A673 (cell line): ENCODE measurements at regions not wholly inside any gene's neighbourhood (a gene's known extent, or its start where the extent isn't known, plus 50 kb on each side); places are given as distances from the start of the nearest gene placed in this dataset.

Source experiments
- BruUV-seq: library from RNA; stranded (reverse); fragments of 400-500 nt; replicated peaks from 2 replicates; lab custom pipeline; 2021; lab: Mats Ljungman, UMichigan
- CTCF ChIA-PET: fragments of 300-600 bp; sonication (Branson Sonifier 250); formaldehyde crosslinking; loops from one replicate; lab custom pipeline; 2022; ENCODE audit warnings: antibody characterized with exemption; lab: Charles Lee
- POLR2A ChIA-PET: fragments of 300-600 bp; sonication (Branson Sonifier 250); formaldehyde crosslinking; loops from one replicate; lab custom pipeline; 2022; ENCODE audit warnings: antibody characterized with exemption; ENCODE audit not compliant: low non-redundant PET; lab: Charles Lee
- DNase-seq: peaks from one replicate; pipeline ENCODE4 v3.0.0-alpha.2; 2015; ENCODE audit warnings: low spot score
- H3K27ac ChIP-seq: fragments of 200-600 bp; sonication (generic); 2 replicates; pipeline ENCODE4 v1.5.1; 2016; ENCODE audit warnings: mixed run types, low read depth, mild to moderate bottlenecking, mixed read lengths, antibody characterized with exemption, low read length; ENCODE audit not compliant: poor library complexity, severe bottlenecking
- H3K27me3 ChIP-seq: fragments of 200-600 bp; sonication (generic); replicated peaks from 2 replicates; pipeline ENCODE4 v1.6.1; 2017; ENCODE audit warnings: mixed run types, low read depth, mild to moderate bottlenecking, mixed read lengths, antibody characterized with exemption, low read length; ENCODE audit not compliant: insufficient read depth, poor library complexity
- H3K36me3 ChIP-seq: fragments of 200-600 bp; sonication (generic); 2 replicates; pipeline ENCODE4 v1.6.1; 2016; ENCODE audit warnings: mixed run types, mild to moderate bottlenecking, mixed read lengths, antibody characterized with exemption, low read length; ENCODE audit not compliant: insufficient read depth, poor library complexity, severe bottlenecking
- H3K4me1 ChIP-seq: fragments of 200-600 bp; sonication (generic); 2 replicates; pipeline ENCODE4 v1.6.1; 2017; ENCODE audit warnings: mixed run types, mild to moderate bottlenecking, mixed read lengths, antibody characterized with exemption, low read length; ENCODE audit not compliant: insufficient read depth, poor library complexity, severe bottlenecking
- H3K4me3 ChIP-seq: fragments of 200-600 bp; sonication (generic); 2 replicates; pipeline ENCODE4 v1.5.1; 2016; ENCODE audit warnings: low read depth, mixed run types, mild to moderate bottlenecking, mixed read lengths, low read length; ENCODE audit not compliant: poor library complexity, severe bottlenecking
- H3K9me3 ChIP-seq: fragments of 200-600 bp; sonication (generic); 2 replicates; pipeline ENCODE4 v1.6.1; 2016; ENCODE audit warnings: mixed run types, low read depth, mild to moderate bottlenecking, mixed read lengths, antibody characterized with exemption, low read length; ENCODE audit not compliant: poor library complexity, severe bottlenecking
- EZH2 ChIP-seq: fragments of 200-600 bp; sonication (generic); IDR thresholded peaks from 2 replicates; pipeline ENCODE4 v1.6.1; 2017; ENCODE audit warnings: borderline replicate concordance, low read depth, mild to moderate bottlenecking, mixed read lengths, antibody characterized with exemption, low read length; ENCODE audit not compliant: poor library complexity, severe bottlenecking
- intact Hi-C: fragments of 100-400 bp; cut with micrococcal nuclease; formaldehyde crosslinking; loops from one replicate; pipeline ENCODE4 v1.10.0; 2022; ENCODE audit not compliant: unreplicated experiment
- TF ChIP-seq, protein P1 (sequence below): fragments of 300-800, 200-600 bp; sonication (generic); conservative IDR thresholded peaks from 2 replicates; pipeline ENCODE4 v1.5.1; 2017; ENCODE audit warnings: low read depth, mild to moderate bottlenecking, antibody characterized with exemption, low read length, moderate library complexity, mixed read lengths

GRCh38 chrX:113305496-113305895 lies 464.9 kb upstream of the AMOT start:
- DNase-seq, result no peak
- Histone ChIP-seq H3K36me3 (no peaks in the 10 kb centered on the region), H3K4me1 (no peaks in the 10 kb centered on the region), H3K4me3 (no peak overlapping the region), H3K27ac (no peak overlapping the region), H3K27me3 (no peaks in the 10 kb centered on the region), H3K9me3 (no peaks in the 10 kb centered on the region)
- TF ChIP-seq EZH2, result no peak
- TF ChIP-seq, protein P1, sequence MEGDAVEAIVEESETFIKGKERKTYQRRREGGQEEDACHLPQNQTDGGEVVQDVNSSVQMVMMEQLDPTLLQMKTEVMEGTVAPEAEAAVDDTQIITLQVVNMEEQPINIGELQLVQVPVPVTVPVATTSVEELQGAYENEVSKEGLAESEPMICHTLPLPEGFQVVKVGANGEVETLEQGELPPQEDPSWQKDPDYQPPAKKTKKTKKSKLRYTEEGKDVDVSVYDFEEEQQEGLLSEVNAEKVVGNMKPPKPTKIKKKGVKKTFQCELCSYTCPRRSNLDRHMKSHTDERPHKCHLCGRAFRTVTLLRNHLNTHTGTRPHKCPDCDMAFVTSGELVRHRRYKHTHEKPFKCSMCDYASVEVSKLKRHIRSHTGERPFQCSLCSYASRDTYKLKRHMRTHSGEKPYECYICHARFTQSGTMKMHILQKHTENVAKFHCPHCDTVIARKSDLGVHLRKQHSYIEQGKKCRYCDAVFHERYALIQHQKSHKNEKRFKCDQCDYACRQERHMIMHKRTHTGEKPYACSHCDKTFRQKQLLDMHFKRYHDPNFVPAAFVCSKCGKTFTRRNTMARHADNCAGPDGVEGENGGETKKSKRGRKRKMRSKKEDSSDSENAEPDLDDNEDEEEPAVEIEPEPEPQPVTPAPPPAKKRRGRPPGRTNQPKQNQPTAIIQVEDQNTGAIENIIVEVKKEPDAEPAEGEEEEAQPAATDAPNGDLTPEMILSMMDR, result no peak
- intact Hi-C loops, result no loop called here
- BruUV-seq, result no TSS peak
- CTCF ChIA-PET, result no interaction called here
- POLR2A ChIA-PET, result no interaction called here

DNA sequence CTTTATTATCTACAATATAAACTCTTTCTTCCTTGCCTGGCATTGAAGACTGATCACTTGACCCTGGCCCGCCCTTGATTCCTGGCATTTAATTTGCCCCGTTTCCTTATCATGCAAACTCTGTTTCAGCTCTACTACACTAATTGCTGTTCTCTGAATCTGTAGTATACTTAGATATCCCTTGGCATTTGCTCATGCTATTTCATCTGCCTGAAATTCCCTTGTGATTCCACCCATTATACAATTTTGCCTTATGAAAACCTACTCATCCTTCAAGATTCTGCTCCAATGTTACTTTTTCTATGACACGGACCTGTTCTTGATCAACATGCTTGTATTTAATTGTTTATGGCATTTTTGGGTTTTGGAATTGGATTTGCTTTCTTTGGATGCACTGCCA lies 459.9 kb upstream of the AMOT start:
- TF ChIP-seq, protein P1, result no peak
- TF ChIP-seq EZH2, result no peak
- H3K27me3 ChIP-seq, result no peaks in the 10 kb centered on the region
- CTCF ChIA-PET, result no interaction called here
- H3K9me3 ChIP-seq, result no peaks in the 10 kb centered on the region
- POLR2A ChIA-PET, result no interaction called here
- no peak overlapping the region for H3K4me3 ChIP-seq
- DNase-seq, result no peak
- no peaks in the 10 kb centered on the region for H3K36me3 ChIP-seq
- H3K27ac ChIP-seq, result no peak overlapping the region
- no peaks in the 10 kb centered on the region for H3K4me1 ChIP-seq
- no TSS peak for BruUV-seq
- intact Hi-C loops, result no loop called here

DNA sequence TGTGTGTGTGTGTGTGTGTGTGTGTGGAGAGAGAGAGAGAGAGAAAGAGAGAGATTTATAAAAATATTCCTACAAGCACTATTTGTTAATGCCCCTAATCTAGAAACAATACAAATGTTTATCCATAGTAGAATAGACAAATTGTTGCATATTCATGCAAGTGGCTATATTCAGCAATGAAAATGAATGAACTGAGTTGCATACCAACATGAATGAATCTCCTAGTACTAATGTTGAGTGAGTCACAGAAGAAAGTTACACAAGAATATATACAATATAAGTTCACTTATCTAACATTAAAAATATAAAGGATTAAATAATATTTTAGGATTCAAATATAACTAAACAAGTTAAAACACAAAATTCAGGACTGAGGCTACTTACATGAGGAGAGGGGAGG lies 456.8 kb upstream of the AMOT start:
- no peak for TF ChIP-seq EZH2
- TF ChIP-seq, protein P1, result no peak
- CTCF ChIA-PET, result no interaction called here
- Histone ChIP-seq H3K36me3 (no peaks in the 10 kb centered on the region), H3K4me3 (no peak overlapping the region), H3K9me3 (no peaks in the 10 kb centered on the region), H3K27ac (no peak overlapping the region), H3K4me1 (no peaks in the 10 kb centered on the region), H3K27me3 (no peaks in the 10 kb centered on the region)
- POLR2A ChIA-PET, result no interaction called here
- DNase-seq, result no peak
- intact Hi-C loops, result no loop called here
- BruUV-seq, result no TSS peak
